ENCODE measurements at regions not wholly inside any gene's neighbourhood (a gene's known extent, or its start where the extent isn't known, plus 50 kb on each side); places are given as distances from the start of the nearest gene placed in this dataset.

GRCh38 chr4:178066338-178066941 is 624.2 kb upstream of the AGA start:
- Histone ChIP-seq H3K27ac (ENCODE audit: low read depth, low read length, poor library complexity, severe bottlenecking) (no peak overlapping the region), H3K4me1 (ENCODE audit: insufficient read depth, low read length, poor library complexity, severe bottlenecking) (no peaks in the 10 kb centered on the region), H3K36me3 (ENCODE audit: insufficient read depth, low read length, poor library complexity, severe bottlenecking) (no peaks in the 10 kb centered on the region), H3K27me3 (replicated peaks; ENCODE audit: insufficient read depth, low read depth, low read length, poor library complexity) (no peaks in the 10 kb centered on the region), H3K4me3 (ENCODE audit: low read depth, low read length, poor library complexity, severe bottlenecking) (no peak overlapping the region), H3K9me3 (ENCODE audit: low read depth, low read length, poor library complexity, severe bottlenecking) (no peaks in the 10 kb centered on the region)
- CTCF ChIA-PET = no interaction called here
- TF ChIP-seq CTCF (conservative IDR thresholded peaks at IDR 0.05; ENCODE audit: low read depth, low read length) = no peak
- TF ChIP-seq EZH2 (IDR thresholded peaks at IDR 0.05; ENCODE audit: borderline replicate concordance, low read depth, low read length, poor library complexity, severe bottlenecking) = no peak
- POLR2A ChIA-PET (ENCODE audit: low non-redundant PET) = no interaction called here
- DNase-seq (ENCODE audit: low spot score) = no peak
- no TSS peak for BruUV-seq (replicated peaks)
- intact Hi-C loops (cut with micrococcal nuclease; ENCODE audit: unreplicated experiment) = no loop called here

- no TSS peak for BruUV-seq (replicated peaks)
- H3K27me3 ChIP-seq (replicated peaks; ENCODE audit: insufficient read depth, low read depth, low read length, poor library complexity) = no peaks in the 10 kb centered on the region
- TF ChIP-seq CTCF (conservative IDR thresholded peaks at IDR 0.05; ENCODE audit: low read depth, low read length) (no peak), EZH2 (IDR thresholded peaks at IDR 0.05; ENCODE audit: borderline replicate concordance, low read depth, low read length, poor library complexity, severe bottlenecking) (no peak)
- no peak for DNase-seq (ENCODE audit: low spot score)
- H3K9me3 ChIP-seq (ENCODE audit: low read depth, low read length, poor library complexity, severe bottlenecking) = no peaks in the 10 kb centered on the region
- H3K4me3 ChIP-seq (ENCODE audit: low read depth, low read length, poor library complexity, severe bottlenecking) = no peak overlapping the region
- ChIA-PET POLR2A (ENCODE audit: low non-redundant PET) (no interaction called here), CTCF (no interaction called here)
- no peak overlapping the region for H3K27ac ChIP-seq (ENCODE audit: low read depth, low read length, poor library complexity, severe bottlenecking)
- H3K36me3 ChIP-seq (ENCODE audit: insufficient read depth, low read length, poor library complexity, severe bottlenecking) = no peaks in the 10 kb centered on the region
- intact Hi-C loops (cut with micrococcal nuclease; ENCODE audit: unreplicated experiment) = no loop called here
- no peaks in the 10 kb centered on the region for H3K4me1 ChIP-seq (ENCODE audit: insufficient read depth, low read length, poor library complexity, severe bottlenecking)
Observed at GRCh38 chr4:178068136-178068535, 625.9 kb upstream of the AGA start.

GRCh38 chr4:178070163-178070562 is 627.9 kb upstream of the AGA start:
- intact Hi-C loops (cut with micrococcal nuclease; ENCODE audit: unreplicated experiment) = no loop called here
- no peaks in the 10 kb centered on the region for H3K4me1 ChIP-seq (ENCODE audit: insufficient read depth, low read length, poor library complexity, severe bottlenecking)
- no peaks in the 10 kb centered on the region for H3K9me3 ChIP-seq (ENCODE audit: low read depth, low read length, poor library complexity, severe bottlenecking)
- ChIA-PET CTCF (no interaction called here), POLR2A (ENCODE audit: low non-redundant PET) (no interaction called here)
- no peaks in the 10 kb centered on the region for H3K36me3 ChIP-seq (ENCODE audit: insufficient read depth, low read length, poor library complexity, severe bottlenecking)
- H3K4me3 ChIP-seq (ENCODE audit: low read depth, low read length, poor library complexity, severe bottlenecking) = no peak overlapping the region
- H3K27me3 ChIP-seq (replicated peaks; ENCODE audit: insufficient read depth, low read depth, low read length, poor library complexity) = no peaks in the 10 kb centered on the region
- TF ChIP-seq EZH2 (IDR thresholded peaks at IDR 0.05; ENCODE audit: borderline replicate concordance, low read depth, low read length, poor library complexity, severe bottlenecking) (no peak), CTCF (conservative IDR thresholded peaks at IDR 0.05; ENCODE audit: low read depth, low read length) (no peak)
- no peak overlapping the region for H3K27ac ChIP-seq (ENCODE audit: low read depth, low read length, poor library complexity, severe bottlenecking)
- no TSS peak for BruUV-seq (replicated peaks)
- DNase-seq (ENCODE audit: low spot score) = no peak
